LHCN-M2 (cell line): ENCODE measurements at regions not wholly inside any gene's neighbourhood (a gene's known extent, or its start where the extent isn't known, plus 50 kb on each side); places are given as distances from the start of the nearest gene placed in this dataset.

Experiments
- DNase-seq: peaks from one replicate; pipeline ENCODE4 v3.0.0-alpha.2; 2012; ENCODE audit warnings: low read depth

DNA sequence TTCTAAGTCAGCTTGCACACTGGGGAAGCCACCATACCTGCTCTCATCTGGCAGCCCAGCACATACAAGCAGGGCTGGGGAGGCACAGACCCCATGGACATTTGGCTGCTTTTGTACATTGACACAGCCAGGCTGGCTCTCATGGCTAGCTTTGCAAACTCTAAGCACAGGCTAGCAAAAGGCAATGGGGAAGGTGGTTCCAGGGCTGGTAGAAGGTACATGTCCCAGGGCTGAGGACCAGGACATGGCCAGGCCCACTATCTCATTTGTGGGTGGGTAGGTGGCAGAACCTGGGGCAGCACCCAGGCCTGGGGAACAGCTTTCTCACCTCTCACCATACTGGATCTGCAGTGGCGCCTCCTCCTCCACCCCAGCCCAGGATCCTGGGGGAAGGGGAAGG is 90.9 kb downstream of the HS1BP3 start:
- DNase-seq, result no peak

DNA sequence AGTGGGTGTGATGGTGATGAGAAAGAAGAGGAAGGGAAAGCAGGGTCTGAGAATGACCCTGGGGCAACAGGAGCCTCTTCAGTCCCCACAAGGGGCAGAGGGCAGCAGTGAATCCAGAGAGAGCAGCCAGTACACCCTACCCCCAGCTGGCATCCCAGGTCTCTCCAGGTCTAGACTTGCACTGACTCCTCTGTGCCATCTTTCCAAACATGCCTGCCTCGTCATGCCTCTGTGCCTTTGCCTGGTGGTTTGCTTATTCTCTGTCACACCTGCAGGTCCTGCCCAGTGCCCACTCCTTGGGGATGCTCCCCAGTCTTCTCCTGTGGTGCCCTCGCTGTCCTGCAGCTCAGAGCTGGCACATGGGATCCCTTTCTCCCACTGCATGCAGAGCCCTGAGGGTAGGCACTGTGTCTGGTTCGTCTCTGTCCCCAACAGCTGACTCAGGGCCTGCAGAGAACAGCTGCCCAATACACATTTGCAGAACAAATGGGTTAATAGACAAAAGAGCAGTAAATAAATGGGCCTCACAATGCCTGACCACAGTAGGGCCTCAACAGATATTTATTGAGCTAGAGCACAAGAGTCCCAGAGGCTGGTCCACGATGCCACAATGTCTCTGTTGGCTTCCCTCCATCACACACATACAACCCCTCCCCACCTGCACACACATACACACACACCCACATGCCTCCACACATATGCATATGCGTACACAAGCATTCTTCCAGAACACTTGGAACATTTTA is 89.8 kb downstream of the HS1BP3 start:
- DNase-seq, result no peak

DNA sequence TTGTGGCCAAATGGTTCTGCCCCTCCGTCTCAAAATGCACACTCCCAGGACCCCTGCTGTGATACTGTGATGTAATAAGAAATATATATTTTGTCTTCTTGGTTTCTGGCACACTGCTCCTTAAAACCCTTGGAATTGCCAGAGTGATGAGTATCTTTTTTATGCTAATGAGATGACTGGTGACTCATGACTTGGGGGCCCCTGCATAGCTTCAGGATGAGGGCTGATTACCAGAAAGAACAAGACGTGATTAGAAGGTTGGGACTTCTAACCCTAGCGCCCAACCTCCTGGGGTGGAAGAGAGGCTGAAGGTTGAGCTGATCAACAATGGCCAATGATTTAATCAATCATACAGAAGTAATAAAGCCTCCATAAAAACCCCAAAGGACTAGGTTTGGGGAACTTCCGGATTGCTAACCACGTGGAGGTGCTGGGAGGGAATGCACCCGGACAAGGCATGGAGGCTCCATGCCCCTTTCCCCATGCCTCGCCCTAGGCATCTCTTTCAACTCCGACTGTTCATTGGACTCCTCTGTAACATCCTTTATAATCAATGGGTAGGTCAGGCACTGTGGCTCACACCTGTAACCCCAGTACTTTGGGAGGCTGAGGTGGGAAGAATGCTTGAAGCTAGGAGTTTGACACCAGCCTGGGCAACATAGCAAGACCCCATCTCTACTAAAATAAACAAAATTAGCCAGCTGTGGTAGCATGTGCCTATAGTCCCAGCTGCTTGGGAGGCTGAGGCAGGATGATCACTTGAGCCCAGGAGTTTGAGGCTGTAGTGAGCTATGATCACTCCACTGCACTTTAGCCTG is 89.1 kb downstream of the HS1BP3 start:
- peak; percentile 71 for DNase-seq

DNA sequence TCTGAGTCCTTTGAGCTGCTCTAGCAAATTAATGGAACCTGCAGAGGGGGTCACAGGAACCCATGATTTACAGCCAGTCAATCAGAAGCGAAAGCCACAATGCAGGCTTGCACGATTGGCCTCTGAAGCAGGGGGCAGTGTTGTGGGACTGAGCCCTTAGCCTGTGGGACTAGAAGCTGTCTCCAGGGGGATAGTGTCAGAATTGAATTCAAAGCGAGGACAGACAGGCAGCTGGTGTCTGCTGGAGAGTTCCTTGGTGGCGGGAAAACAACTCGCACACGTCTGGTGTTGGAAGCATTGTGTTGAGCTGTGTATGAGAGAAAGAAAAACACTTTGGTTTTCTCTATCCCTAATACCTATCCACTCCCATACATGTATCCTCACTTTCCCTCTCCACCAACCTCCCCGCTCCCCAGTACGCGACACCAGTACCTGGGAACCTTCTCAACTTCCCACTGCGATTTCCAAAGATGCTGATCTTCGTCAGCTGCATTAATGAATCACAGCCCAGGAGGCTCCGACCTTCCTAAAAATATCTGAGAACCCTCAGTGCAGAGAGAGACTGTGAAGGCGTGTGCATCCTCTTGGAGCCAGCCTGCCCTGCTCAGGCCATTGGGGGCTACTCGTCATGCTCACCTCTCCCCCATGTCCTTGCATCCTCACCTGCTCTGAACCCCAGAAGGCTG is 88.2 kb downstream of the HS1BP3 start:
- DNase-seq, result peak; percentile 20

GRCh38 chr2:20563251-20563650 is 87.6 kb downstream of the HS1BP3 start:
- DNase-seq, result no peak

GRCh38 chr2:20563833-20564232 is 87.1 kb downstream of the HS1BP3 start:
- peak; percentile 69 for DNase-seq

- no peak for DNase-seq
These were observed 85.7 kb downstream of the HS1BP3 start for GRCh38 chr2:20565101-20565622.

DNA sequence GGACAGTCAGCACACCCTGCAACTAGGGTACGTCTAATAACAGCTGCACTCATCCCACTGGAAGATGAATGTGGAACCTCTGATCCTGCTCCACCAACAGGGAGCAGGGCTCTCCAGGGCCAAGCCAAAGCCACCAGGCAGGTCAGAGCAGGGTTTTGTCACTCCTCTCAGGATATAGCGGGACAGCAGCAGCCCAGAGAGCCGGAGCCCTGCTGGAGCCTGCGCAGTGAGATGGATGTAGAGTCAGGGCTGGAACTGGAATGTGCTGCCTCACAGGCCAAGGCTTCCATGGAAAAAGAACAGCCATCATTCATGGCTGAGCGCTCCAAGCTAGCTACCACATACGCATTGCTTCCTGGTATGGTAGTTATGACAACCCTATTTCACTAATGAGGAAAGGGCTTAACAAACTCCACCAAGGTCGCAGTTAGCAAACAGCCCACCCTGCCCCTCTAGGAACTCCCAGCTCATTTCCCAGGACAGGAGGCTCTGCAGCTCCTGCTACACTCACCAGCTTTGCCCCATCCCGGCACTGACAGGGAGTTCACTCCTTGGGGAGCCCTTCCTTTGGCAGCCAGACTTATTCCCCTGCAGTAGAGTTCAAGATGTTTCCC is 85.2 kb downstream of the HS1BP3 start:
- no peak for DNase-seq

GRCh38 chr2:20566331-20566730 is 84.6 kb downstream of the HS1BP3 start:
- DNase-seq, result no peak

DNA sequence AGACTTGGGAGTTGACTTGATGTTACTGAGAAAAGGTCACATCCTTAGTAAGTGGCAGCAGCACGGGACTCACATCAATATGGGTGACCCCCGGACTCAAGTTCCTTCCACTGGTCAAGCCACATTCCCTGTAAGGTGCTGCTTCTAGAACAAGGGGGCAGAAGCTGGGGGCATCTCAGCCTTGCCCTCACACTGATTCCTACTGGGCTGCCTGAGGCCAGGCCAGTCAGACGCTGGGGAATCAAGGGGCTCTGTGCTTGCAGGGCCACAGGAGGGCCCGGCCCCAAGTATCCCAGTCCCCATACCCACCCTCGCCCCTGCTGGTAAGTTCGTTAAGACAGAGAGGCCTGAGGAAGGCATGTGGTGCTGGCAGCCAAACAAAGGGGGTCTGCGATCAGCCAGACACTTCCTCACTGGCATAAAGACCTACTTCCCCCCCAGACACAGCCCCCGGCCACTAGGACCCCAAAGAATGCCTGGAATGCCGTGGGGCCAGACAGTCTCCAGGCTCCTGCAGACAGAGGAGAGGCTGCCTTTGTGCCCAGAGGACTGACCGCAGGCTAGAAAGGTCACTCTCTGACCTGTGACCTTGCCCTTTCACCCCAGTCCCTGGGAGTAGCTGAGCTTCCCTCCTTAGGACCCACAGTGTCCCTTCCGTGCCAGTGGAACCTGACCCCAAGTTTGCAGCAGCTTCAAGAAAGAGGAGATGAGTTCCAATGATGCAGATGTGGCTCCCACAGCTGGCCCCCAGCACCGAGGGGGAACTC is 83.6 kb downstream of the HS1BP3 start:
- DNase-seq, result no peak
